ENCODE measurements at regions not wholly inside any gene's neighbourhood (a gene's known extent, or its start where the extent isn't known, plus 50 kb on each side); places are given as distances from the start of the nearest gene placed in this dataset.

GRCh38 chr2:207244971-207245925 is 79.5 kb upstream of the KLF7 start:
- no peak overlapping the region for H3K4me3 Mint-ChIP-seq
- H3K36me3 ChIP-seq (replicated peaks in 1 of 2; ENCODE audit: control insufficient read depth in 1 of 2, insufficient read depth in 2 of 2, low read length in 2 of 2): no peaks in the 10 kb centered on the region
- no peaks in the 10 kb centered on the region for H3K27me3 ChIP-seq (ENCODE audit: control insufficient read depth in 2 of 2, insufficient read depth in 2 of 2, low read length in 2 of 2)
- H3K27ac Mint-ChIP-seq: no peak overlapping the region
- H3K9me3 ChIP-seq (replicated peaks in 1 of 2; ENCODE audit: control insufficient read depth in 1 of 2, insufficient read depth in 1 of 2, low read length in 2 of 2): no peaks in the 10 kb centered on the region
- intact Hi-C loops (cut with micrococcal nuclease): loop anchor here in 1 of 2 donors (5.0 kb wide), 1 partner anchor 83 kb away; no protein-coding TSS in a partner anchor
- no peaks in the 10 kb centered on the region for H4K20me1 ChIP-seq (ENCODE audit: insufficient read depth, low read length)
- peaks cover 4% of the 10 kb centered on the region for H3K79me2 ChIP-seq (ENCODE audit: insufficient read depth, low read length)
- no peak for TF ChIP-seq CTCF (IDR thresholded peaks at IDR 0.05)
- no peak overlapping the region for H3K4me3 ChIP-seq (replicated peaks in 1 of 3; ENCODE audit: low read depth in 2 of 3, low read length in 3 of 3)
- WGBS (ENCODE audit: insufficient coverage): 92% methylated on average over 4 of the region's 7 CpGs
- peaks cover 0 to 2% (median 0%) of the 10 kb centered on the region in 7 donors for H3K9me3 Mint-ChIP-seq
- peaks cover 31 to 49% of the 10 kb centered on the region in 2 donors for H3K4me1 ChIP-seq (ENCODE audit: control insufficient read depth in 1 of 2, insufficient read depth in 2 of 2, low read length in 2 of 2)
- peaks cover 0 to 1% (median 0%) of the 10 kb centered on the region in 3 donors for H3K27me3 Mint-ChIP-seq (ENCODE audit: low read depth in 3 of 3)
- no peak overlapping the region for H3K9ac ChIP-seq (ENCODE audit: insufficient read depth, low read length, poor library complexity, severe bottlenecking)
- no peak for DNase-seq
- no peak overlapping the region for H2AFZ ChIP-seq (ENCODE audit: insufficient read depth, low read depth, low read length, poor library complexity, severe bottlenecking)
- H3K27ac ChIP-seq (ENCODE audit: low read depth in 1 of 2, low read length in 2 of 2): no peak overlapping the region
- H3K36me3 Mint-ChIP-seq: peaks cover 0 to 4% of the 10 kb centered on the region in 2 donors
- peaks cover 34% of the 10 kb centered on the region for H3K4me1 Mint-ChIP-seq
- H3K4me2 ChIP-seq (replicated peaks; ENCODE audit: extremely low read depth, low read length, poor library complexity, severe bottlenecking): no peak overlapping the region

- Mint-ChIP-seq H3K4me1 (peaks cover 58% of the 10 kb centered on the region), H3K27ac (no peak overlapping the region), H3K27me3 (ENCODE audit: low read depth in 3 of 3) (peaks cover 0 to 6% (median 1%) of the 10 kb centered on the region in 3 donors), H3K36me3 (peaks cover 0 to 4% of the 10 kb centered on the region in 2 donors), H3K9me3 (peaks cover 0 to 2% (median 0%) of the 10 kb centered on the region in 7 donors), H3K4me3 (no peak overlapping the region)
- Histone ChIP-seq H3K4me2 (replicated peaks; ENCODE audit: extremely low read depth, low read length, poor library complexity, severe bottlenecking) (no peak overlapping the region), H3K79me2 (ENCODE audit: insufficient read depth, low read length) (no peaks in the 10 kb centered on the region), H3K4me3 (replicated peaks in 1 of 3; ENCODE audit: low read depth in 2 of 3, low read length in 3 of 3) (no peak overlapping the region), H3K9me3 (replicated peaks in 1 of 2; ENCODE audit: control insufficient read depth in 1 of 2, insufficient read depth in 1 of 2, low read length in 2 of 2) (no peaks in the 10 kb centered on the region), H3K27ac (ENCODE audit: low read depth in 1 of 2, low read length in 2 of 2) (no peak overlapping the region), H4K20me1 (ENCODE audit: insufficient read depth, low read length) (no peaks in the 10 kb centered on the region), H3K4me1 (ENCODE audit: control insufficient read depth in 1 of 2, insufficient read depth in 2 of 2, low read length in 2 of 2) (peaks cover 42 to 57% of the 10 kb centered on the region in 2 donors), H2AFZ (ENCODE audit: insufficient read depth, low read depth, low read length, poor library complexity, severe bottlenecking) (no peak overlapping the region), H3K36me3 (replicated peaks in 1 of 2; ENCODE audit: control insufficient read depth in 1 of 2, insufficient read depth in 2 of 2, low read length in 2 of 2) (no peaks in the 10 kb centered on the region), H3K9ac (ENCODE audit: insufficient read depth, low read length, poor library complexity, severe bottlenecking) (no peak overlapping the region), H3K27me3 (ENCODE audit: control insufficient read depth in 2 of 2, insufficient read depth in 2 of 2, low read length in 2 of 2) (no peaks in the 10 kb centered on the region)
- TF ChIP-seq CTCF (IDR thresholded peaks at IDR 0.05): no peak
- intact Hi-C loops (cut with micrococcal nuclease): no loop called here
- no peak for DNase-seq
- WGBS (ENCODE audit: insufficient coverage): 100% methylated on average over 3 of the region's 4 CpGs
Observed at GRCh38 chr2:207248702-207249377, 83.1 kb upstream of the KLF7 start.
